ENCODE measurements at regions not wholly inside any gene's neighbourhood (a gene's known extent, or its start where the extent isn't known, plus 50 kb on each side); places are given as distances from the start of the nearest gene placed in this dataset.

DNA sequence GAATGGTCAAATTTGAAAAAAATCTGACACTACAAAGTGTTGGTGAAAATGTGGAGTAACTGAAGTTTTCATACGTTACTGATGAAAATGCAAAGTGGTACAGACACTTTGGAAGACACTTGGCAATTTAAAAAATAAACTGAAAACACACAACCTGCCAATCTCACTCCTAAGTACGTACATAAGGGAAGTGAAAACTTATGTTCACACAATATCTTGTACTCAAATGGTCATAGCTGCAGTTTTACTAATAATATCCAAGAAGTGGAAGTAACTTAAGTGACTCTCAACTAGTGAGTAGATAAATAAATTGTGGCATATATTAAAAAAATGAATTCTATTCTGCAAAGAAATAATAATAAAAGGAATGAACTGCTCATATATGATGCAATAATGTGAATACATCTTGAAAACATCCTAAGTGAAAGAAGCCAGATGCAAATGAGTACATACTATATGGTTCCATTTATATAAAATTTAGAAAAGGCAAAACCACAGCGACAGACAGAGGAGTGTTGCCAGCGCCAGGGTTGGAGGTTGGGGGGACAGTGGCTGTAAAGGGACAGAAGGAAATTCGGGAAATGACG, 198.2 kb downstream of the ERMARD start:
- no peak overlapping the region for H3K27ac ChIP-seq (ENCODE audit: low read depth)
- TF ChIP-seq REST (IDR thresholded peaks at IDR 0.05; ENCODE audit: unreplicated experiment), result no peak
- no peak for TF ChIP-seq NANOG (IDR thresholded peaks at IDR 0.05; ENCODE audit: borderline replicate concordance)
- no peak for TF ChIP-seq EZH2phosphoT487 (IDR thresholded peaks at IDR 0.05; ENCODE audit: unreplicated experiment)
- TF ChIP-seq STAT1 (IDR thresholded peaks at IDR 0.05; ENCODE audit: unreplicated experiment), result no peak
- no peak for TF ChIP-seq CREB1 (CRISPR knock-in tag; IDR thresholded peaks at IDR 0.05; ENCODE audit: low read depth)
- no peak for TF ChIP-seq ZNF331 (CRISPR knock-in tag; IDR thresholded peaks at IDR 0.05; ENCODE audit: low read depth)
- no peak for TF ChIP-seq JUNB (IDR thresholded peaks at IDR 0.05; ENCODE audit: unreplicated experiment)
- no peak for TF ChIP-seq EZH2 (IDR thresholded peaks at IDR 0.05; ENCODE audit: low read depth, unreplicated experiment)
- TF ChIP-seq ZNF462 (CRISPR knock-in tag; IDR thresholded peaks at IDR 0.05), result no peak
- no peak for TF ChIP-seq CTCF (conservative IDR thresholded peaks at IDR 0.05; ENCODE audit: low read depth in 2 of 2)
- TF ChIP-seq POLR2AphosphoS5 (IDR thresholded peaks at IDR 0.05; ENCODE audit: low read depth), result no peak
- TF ChIP-seq ZNF114 (CRISPR knock-in tag; IDR thresholded peaks at IDR 0.05), result no peak
- TF ChIP-seq ETS1 (IDR thresholded peaks at IDR 0.05), result no peak
- no peak overlapping the region for H3K4me3 ChIP-seq
- H2AFZ ChIP-seq, result no peak overlapping the region
- DNase-seq (ENCODE audit: low spot score), result no peak
- no peaks in the 10 kb centered on the region for H3K27me3 Mint-ChIP-seq (ENCODE audit: insufficient read depth, low read depth, poor library complexity)
- no peaks in the 10 kb centered on the region for H3K4me1 ChIP-seq (ENCODE audit: insufficient read depth)
- no peak overlapping the region for H3K4me3 Mint-ChIP-seq
- no peaks in the 10 kb centered on the region for H3K79me2 ChIP-seq (replicated peaks; ENCODE audit: insufficient read depth)
- H3K27ac Mint-ChIP-seq, result no peak overlapping the region
- H3K36me3 ChIP-seq (ENCODE audit: insufficient read depth), result no peaks in the 10 kb centered on the region
- H3K36me3 Mint-ChIP-seq (ENCODE audit: low read depth), result no peaks in the 10 kb centered on the region
- no peak for ATAC-seq
- no peaks in the 10 kb centered on the region; the same call in 1 of the 3 replicates for H3K9me3 Mint-ChIP-seq
- no peaks in the 10 kb centered on the region for H3F3A ChIP-seq (replicated peaks; ENCODE audit: low read depth)
- H3K9me2 ChIP-seq (ENCODE audit: insufficient read depth), result peaks cover 6% of the 10 kb centered on the region; the same call in 1 of the 2 replicates
- no peaks in the 10 kb centered on the region for H3K27me3 ChIP-seq (ENCODE audit: insufficient read depth)
- H3K4me1 Mint-ChIP-seq, result no peaks in the 10 kb centered on the region
- H4K20me1 ChIP-seq (replicated peaks; ENCODE audit: insufficient read depth), result no peaks in the 10 kb centered on the region
- no peak overlapping the region for H3K4me2 ChIP-seq

All from GM23338 (cell line).